GM12873 (cell line): ENCODE measurements at regions not wholly inside any gene's neighbourhood (a gene's known extent, or its start where the extent isn't known, plus 50 kb on each side); places are given as distances from the start of the nearest gene placed in this dataset.

Source experiments
- CTCF ChIP-seq: IDR thresholded peaks from 2 replicates; pipeline ENCODE4 v1.5.1; 2012; ENCODE audit warnings: low read depth, mild to moderate bottlenecking, moderate library complexity, low read length, control low read depth; ENCODE audit not compliant: insufficient read depth; ENCODE audit errors: missing control alignments

- TF ChIP-seq CTCF, result no peak
Measured at GRCh38 chr6:45830441-45831139, 185.1 kb downstream of the CLIC5 start.

- no peak for TF ChIP-seq CTCF
Measured at GRCh38 chr6:45829873-45830272, 185.8 kb downstream of the CLIC5 start.

- TF ChIP-seq CTCF, result no peak
Measured at GRCh38 chr6:45827952-45828530, 187.6 kb downstream of the CLIC5 start.

GRCh38 chr6:45822873-45823272, 192.8 kb downstream of the CLIC5 start:
- TF ChIP-seq CTCF, result no peak

GRCh38 chr6:45822246-45822812, 193.3 kb downstream of the CLIC5 start:
- TF ChIP-seq CTCF, result no peak

- TF ChIP-seq CTCF, result no peak
Measured at GRCh38 chr6:45818655-45819054, 197.0 kb downstream of the CLIC5 start.

GRCh38 chr6:45816674-45817297, 198.9 kb downstream of the CLIC5 start:
- no peak for TF ChIP-seq CTCF
